Astrocyte (in vitro differentiated cells and primary cell): ENCODE measurements at regions not wholly inside any gene's neighbourhood (a gene's known extent, or its start where the extent isn't known, plus 50 kb on each side); places are given as distances from the start of the nearest gene placed in this dataset.

Experiments
- CTCF ChIP-seq: IDR thresholded peaks from 2 replicates; pipeline ENCODE4 v1.5.1; 2011; ENCODE audit warnings: low read depth, mild to moderate bottlenecking, inconsistent platforms, low read length, moderate library complexity; ENCODE audit not compliant: insufficient read depth
- EZH2 ChIP-seq: IDR thresholded peaks from 2 replicates; pipeline ENCODE4 v1.6.1; 2012; ENCODE audit warnings: mild to moderate bottlenecking, low read length, inconsistent platforms; ENCODE audit not compliant: insufficient read depth

GRCh38 chr4:20180509-20180908 lies 71.2 kb upstream of the SLIT2 start:
- no peak for TF ChIP-seq CTCF
- no peak for TF ChIP-seq EZH2
